K562 (cell line): ENCODE measurements at regions not wholly inside any gene's neighbourhood (a gene's known extent, or its start where the extent isn't known, plus 50 kb on each side); places are given as distances from the start of the nearest gene placed in this dataset.

Experiments used
- ATAC-seq: fragments of 200-7000 bp; cut with Tn5 transposase; 3 replicates; pipeline ENCODE4 v1.9.1; 2020; ENCODE audit warnings: moderate library complexity
- BruUV-seq: library from RNA; stranded (reverse); fragments of 400-500 nt; replicated peaks from 2 replicates; lab custom pipeline; 2021; lab: Mats Ljungman, UMichigan
- CTCF ChIA-PET: fragments of 300-600 bp; formaldehyde crosslinking; extraction: SDS; loops from one replicate; lab custom pipeline; 2021; ENCODE audit warnings: low intra/inter-chr PET ratio; lab: Yijun Ruan, JAX
- POLR2A ChIA-PET: fragments of 300-600, 350-650 bp; sonication (Branson Sonifier 250); formaldehyde crosslinking; extraction: SDS; loops from one replicate; lab custom pipeline; 2021; ENCODE audit warnings: antibody characterized with exemption, inconsistent platforms; lab: Yijun Ruan, JAX
- DNase-seq, 4 experiments: peaks; one replicate each; pipeline versions ENCODE4 v3.0.0 to v3.0.0-alpha.2; 2011 to 2018; ENCODE audit warnings: low spot score in 3 of 4, mixed read lengths in 3 of 4; ENCODE audit errors: extremely low read depth in 1 of 4
- FAIRE-seq: peaks from 2 replicates; lab custom pipeline; 2011; peaks lifted over from hg19 to GRCh38; lab: Jason Lieb, UNC
- H2AFZ ChIP-seq: 2 replicates; pipeline ENCODE4 v1.6.0; 2011; ENCODE audit warnings: low read depth, low read length, control low read depth, inconsistent platforms
- H3K27ac ChIP-seq: fragments of 200-600 bp; 3 replicates; pipeline ENCODE4 v1.8.0; 2011; ENCODE audit warnings: low read depth, mild to moderate bottlenecking, control low read depth, inconsistent platforms, low read length, moderate library complexity, mixed read lengths; ENCODE audit errors: extremely low read depth
- H3K27me3 ChIP-seq, 2 experiments: fragments of 300-600 bp in 1 of 2; 2 replicates in 1 of 2; 3 replicates in 1 of 2; pipeline versions ENCODE4 v1.6.0 to v1.8.0; 2011; ENCODE audit warnings: inconsistent platforms in 2 of 2, low read length in 2 of 2, mild to moderate bottlenecking in 1 of 2, mixed read lengths in 1 of 2, moderate library complexity in 1 of 2; ENCODE audit not compliant: control insufficient read depth in 2 of 2, insufficient read depth in 2 of 2
- H3K36me3 ChIP-seq: fragments of 300-600 bp; 3 replicates; pipeline ENCODE4 v1.8.0; 2011; ENCODE audit warnings: mild to moderate bottlenecking, low read length, inconsistent platforms; ENCODE audit not compliant: control insufficient read depth, insufficient read depth
- H3K4me1 ChIP-seq, 2 experiments: fragments of 200-600 bp in 1 of 2; replicated peaks in 1 of 2; 2 replicates in 1 of 2; 3 replicates in 1 of 2; pipeline versions ENCODE4 v1.5.1 to v1.8.0; 2011; ENCODE audit warnings: inconsistent platforms in 2 of 2, low read length in 2 of 2, mild to moderate bottlenecking in 1 of 2, mixed read lengths in 1 of 2, moderate library complexity in 1 of 2; ENCODE audit not compliant: control insufficient read depth in 2 of 2, insufficient read depth in 2 of 2
- H3K4me2 ChIP-seq: 2 replicates; pipeline ENCODE4 v1.6.1; 2011; ENCODE audit warnings: low read length, control low read depth, inconsistent platforms, mixed read lengths; ENCODE audit not compliant: insufficient read depth
- H3K4me3 ChIP-seq: fragments of 200-600 bp; sonication (generic), shearing (Covaris generic); 2 replicates; pipeline ENCODE4 v1.5.1; 2016; ENCODE audit warnings: control low read depth, inconsistent platforms
- H3K79me2 ChIP-seq: fragments of 200-600 bp; 3 replicates; pipeline ENCODE4 v1.8.0; 2011; ENCODE audit warnings: low read length, inconsistent platforms; ENCODE audit not compliant: control insufficient read depth, insufficient read depth
- H3K9ac ChIP-seq, 2 experiments: 2 replicates each; pipeline versions ENCODE4 v1.6.0 to v1.6.1; 2011; ENCODE audit warnings: low read depth in 2 of 2, low read length in 2 of 2, control low read depth in 1 of 2, inconsistent platforms in 1 of 2, mild to moderate bottlenecking in 1 of 2, mixed read lengths in 1 of 2; ENCODE audit not compliant: insufficient read depth in 1 of 2
- H3K9me1 ChIP-seq: one replicate; pipeline ENCODE4 v1.6.0; 2011; ENCODE audit warnings: inconsistent platforms, mild to moderate bottlenecking, low read length, moderate library complexity; ENCODE audit not compliant: control insufficient read depth, insufficient read depth
- H3K9me3 ChIP-seq: replicated peaks from 2 replicates; pipeline ENCODE4 v1.5.1; 2011; ENCODE audit warnings: low read depth, low read length, inconsistent platforms; ENCODE audit not compliant: control insufficient read depth, insufficient read depth
- H4K20me1 ChIP-seq: replicated peaks from 2 replicates; pipeline ENCODE4 v1.6.1; 2011; ENCODE audit warnings: low read length, inconsistent platforms, mixed read lengths; ENCODE audit not compliant: control insufficient read depth, insufficient read depth
- CEBPB ChIP-seq: fragments of 450-650 bp; IDR thresholded peaks from 2 replicates; pipeline ENCODE4 v1.6.1; 2016; ENCODE audit warnings: missing genetic modification characterization, missing compliant biosample characterization
- CEBPG ChIP-seq, 3 experiments: fragments of 200-800 bp in 1 of 3; sonication (Bioruptor generic) in 1 of 3; sonication (generic) in 1 of 3; formaldehyde crosslinking in 1 of 3; IDR thresholded peaks in 2 of 3; conservative IDR thresholded peaks in 1 of 3; 2 replicates each; pipeline versions ENCODE4 v1.6.1 to v1.8.0; 2016 to 2022; ENCODE audit warnings: missing compliant biosample characterization in 2 of 3, missing genetic modification characterization in 2 of 3, mild to moderate bottlenecking in 1 of 3, missing genetic modification reagents in 1 of 3
- NR1H2 ChIP-seq: sonication (generic); formaldehyde crosslinking; IDR thresholded peaks from 2 replicates; pipeline ENCODE4 v1.4.0; 2020; ENCODE audit warnings: mild to moderate bottlenecking, missing genetic modification reagents
- ZFX ChIP-seq: sonication (generic); formaldehyde crosslinking; IDR thresholded peaks from 2 replicates; pipeline ENCODE4 v1.8.0; 2022; ENCODE audit warnings: mild to moderate bottlenecking, missing genetic modification reagents, moderate library complexity
- WGBS: fragments of 100-300 bp; shearing (Covaris generic); methylation state at CpG from one replicate; pipeline ENCODE4 v1.1.6; 2016; ENCODE audit warnings: low coverage, mixed read lengths; ENCODE audit not compliant: insufficient coverage; ENCODE audit errors: missing lambda C conversion rate; 5-methylcytosine and 5-hydroxymethylcytosine counted together
- in situ Hi-C: fragments of 300-500 bp; cut with MboI; formaldehyde crosslinking; loops from 4 replicates; pipeline ENCODE4 v1.15.0; 2018; ENCODE audit warnings: inconsistent platforms, mixed read lengths
- intact Hi-C: fragments of 100-400 bp; cut with micrococcal nuclease; formaldehyde crosslinking; loops from 2 replicates; pipeline ENCODE4 v1.14.2; 2022
- TF ChIP-seq, protein P1 (sequence below): fragments of 250-450 bp; sonication (Bioruptor Pico); IDR thresholded peaks from 2 replicates; pipeline ENCODE4 v1.4.0; 2020; ENCODE audit warnings: mild to moderate bottlenecking, moderate library complexity

DNA sequence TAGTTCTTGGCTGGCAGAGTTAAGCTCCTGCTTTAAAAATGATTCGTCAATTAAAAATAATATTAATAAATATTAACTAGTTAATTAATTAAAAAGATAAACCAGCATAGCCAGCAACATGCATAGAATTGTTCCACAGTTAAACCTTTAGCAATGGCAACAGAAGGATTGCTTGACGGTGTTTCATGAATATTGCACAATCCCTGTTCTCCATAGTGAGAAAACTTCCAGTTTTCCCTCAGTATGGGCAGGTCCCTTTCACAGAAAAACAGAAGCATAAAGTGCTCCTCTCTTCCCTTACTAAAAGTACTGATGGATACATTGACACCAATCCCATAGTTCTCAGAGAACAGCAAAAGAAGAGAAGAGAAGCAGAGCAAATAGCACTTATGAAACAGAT is 71.4 kb upstream of the CAST start:
- no peaks in the 10 kb centered on the region for H3K9me1 ChIP-seq
- TF ChIP-seq CEBPG (CRISPR knock-in tag; IDR thresholded peaks at IDR 0.05) (no peak), CEBPG (tag; conservative IDR thresholded peaks at IDR 0.05 in 1 of 2, IDR thresholded peaks at IDR 0.05 in 1 of 2) (peak in 1 of 2 experiments; percentile 84; a peak in 3 of 4 replicates), CEBPB (tag) (peak; percentile 67), ZFX (CRISPR knock-in tag) (no peak), NR1H2 (CRISPR knock-in tag) (no peak)
- TF ChIP-seq, protein P1, sequence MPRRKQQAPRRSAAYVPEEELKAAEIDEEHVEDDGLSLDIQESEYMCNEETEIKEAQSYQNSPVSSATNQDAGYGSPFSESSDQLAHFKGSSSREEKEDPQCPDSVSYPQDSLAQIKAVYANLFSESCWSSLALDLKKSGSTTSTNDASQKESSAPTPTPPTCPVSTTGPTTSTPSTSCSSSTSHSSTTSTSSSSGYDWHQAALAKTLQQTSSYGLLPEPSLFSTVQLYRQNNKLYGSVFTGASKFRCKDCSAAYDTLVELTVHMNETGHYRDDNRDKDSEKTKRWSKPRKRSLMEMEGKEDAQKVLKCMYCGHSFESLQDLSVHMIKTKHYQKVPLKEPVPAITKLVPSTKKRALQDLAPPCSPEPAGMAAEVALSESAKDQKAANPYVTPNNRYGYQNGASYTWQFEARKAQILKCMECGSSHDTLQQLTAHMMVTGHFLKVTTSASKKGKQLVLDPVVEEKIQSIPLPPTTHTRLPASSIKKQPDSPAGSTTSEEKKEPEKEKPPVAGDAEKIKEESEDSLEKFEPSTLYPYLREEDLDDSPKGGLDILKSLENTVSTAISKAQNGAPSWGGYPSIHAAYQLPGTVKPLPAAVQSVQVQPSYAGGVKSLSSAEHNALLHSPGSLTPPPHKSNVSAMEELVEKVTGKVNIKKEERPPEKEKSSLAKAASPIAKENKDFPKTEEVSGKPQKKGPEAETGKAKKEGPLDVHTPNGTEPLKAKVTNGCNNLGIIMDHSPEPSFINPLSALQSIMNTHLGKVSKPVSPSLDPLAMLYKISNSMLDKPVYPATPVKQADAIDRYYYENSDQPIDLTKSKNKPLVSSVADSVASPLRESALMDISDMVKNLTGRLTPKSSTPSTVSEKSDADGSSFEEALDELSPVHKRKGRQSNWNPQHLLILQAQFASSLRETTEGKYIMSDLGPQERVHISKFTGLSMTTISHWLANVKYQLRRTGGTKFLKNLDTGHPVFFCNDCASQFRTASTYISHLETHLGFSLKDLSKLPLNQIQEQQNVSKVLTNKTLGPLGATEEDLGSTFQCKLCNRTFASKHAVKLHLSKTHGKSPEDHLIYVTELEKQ (CRISPR knock-in tag): no peak
- no peak overlapping the region for H3K4me3 ChIP-seq
- 0% methylated on average over 2 of the region's 2 CpGs for WGBS
- H3K79me2 ChIP-seq: no peaks in the 10 kb centered on the region
- intact Hi-C loops: no loop called here
- in situ Hi-C loops: no loop called here
- ATAC-seq: no peak
- no peak overlapping the region for H3K4me2 ChIP-seq
- H3K9me3 ChIP-seq: no peaks in the 10 kb centered on the region
- ChIA-PET POLR2A (interaction anchor here (0.9 kb wide), 1 partner anchor 203 kb away, joined by 3 read pairs; no protein-coding TSS in a partner anchor), CTCF (no interaction called here)
- DNase-seq: no peak
- no peak overlapping the region for H3K9ac ChIP-seq
- BruUV-seq: no TSS peak
- H3K27ac ChIP-seq: no peak overlapping the region
- peaks cover 7 to 12% of the 10 kb centered on the region in 2 experiments; a peak in 3 of 5 replicates for H3K27me3 ChIP-seq
- no peak for FAIRE-seq
- no peaks in the 10 kb centered on the region for H3K36me3 ChIP-seq
- H2AFZ ChIP-seq: no peak overlapping the region
- no peaks in the 10 kb centered on the region for H3K4me1 ChIP-seq
- no peaks in the 10 kb centered on the region for H4K20me1 ChIP-seq
